ENCODE measurements at regions not wholly inside any gene's neighbourhood (a gene's known extent, or its start where the extent isn't known, plus 50 kb on each side); places are given as distances from the start of the nearest gene placed in this dataset.

DNA sequence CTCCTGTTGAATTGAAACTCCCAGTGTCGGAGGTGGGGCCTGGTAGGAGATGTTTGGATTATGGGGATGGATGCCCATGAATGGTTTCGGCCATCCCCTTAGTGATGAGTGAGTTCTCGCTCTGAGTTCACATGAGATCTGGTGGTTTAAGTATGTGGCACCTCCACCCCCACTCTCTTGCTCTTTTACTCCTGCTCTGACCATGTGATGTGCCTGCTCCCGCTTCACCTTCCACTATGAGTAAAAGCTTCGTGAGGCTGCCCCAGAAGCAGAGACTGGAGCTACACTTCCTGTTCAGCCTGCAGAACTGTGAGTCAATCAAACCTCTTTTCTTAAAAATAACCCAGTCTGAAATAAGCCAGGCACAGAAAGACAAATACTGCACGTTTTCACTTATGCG is 512.4 kb downstream of the HS3ST4 start:
- in situ Hi-C loops (cut with HindIII; ENCODE audit: low sequenced_read_pairs) = no loop called here
- TF ChIP-seq, protein P1, sequence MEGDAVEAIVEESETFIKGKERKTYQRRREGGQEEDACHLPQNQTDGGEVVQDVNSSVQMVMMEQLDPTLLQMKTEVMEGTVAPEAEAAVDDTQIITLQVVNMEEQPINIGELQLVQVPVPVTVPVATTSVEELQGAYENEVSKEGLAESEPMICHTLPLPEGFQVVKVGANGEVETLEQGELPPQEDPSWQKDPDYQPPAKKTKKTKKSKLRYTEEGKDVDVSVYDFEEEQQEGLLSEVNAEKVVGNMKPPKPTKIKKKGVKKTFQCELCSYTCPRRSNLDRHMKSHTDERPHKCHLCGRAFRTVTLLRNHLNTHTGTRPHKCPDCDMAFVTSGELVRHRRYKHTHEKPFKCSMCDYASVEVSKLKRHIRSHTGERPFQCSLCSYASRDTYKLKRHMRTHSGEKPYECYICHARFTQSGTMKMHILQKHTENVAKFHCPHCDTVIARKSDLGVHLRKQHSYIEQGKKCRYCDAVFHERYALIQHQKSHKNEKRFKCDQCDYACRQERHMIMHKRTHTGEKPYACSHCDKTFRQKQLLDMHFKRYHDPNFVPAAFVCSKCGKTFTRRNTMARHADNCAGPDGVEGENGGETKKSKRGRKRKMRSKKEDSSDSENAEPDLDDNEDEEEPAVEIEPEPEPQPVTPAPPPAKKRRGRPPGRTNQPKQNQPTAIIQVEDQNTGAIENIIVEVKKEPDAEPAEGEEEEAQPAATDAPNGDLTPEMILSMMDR (IDR thresholded peaks at IDR 0.05; ENCODE audit: low read depth, low read length) = no peak
- DNase-seq (ENCODE audit: low read depth, low spot score) = no peak
- no peak overlapping the region for H3K4me3 ChIP-seq (ENCODE audit: low read depth, low read length)

DNA sequence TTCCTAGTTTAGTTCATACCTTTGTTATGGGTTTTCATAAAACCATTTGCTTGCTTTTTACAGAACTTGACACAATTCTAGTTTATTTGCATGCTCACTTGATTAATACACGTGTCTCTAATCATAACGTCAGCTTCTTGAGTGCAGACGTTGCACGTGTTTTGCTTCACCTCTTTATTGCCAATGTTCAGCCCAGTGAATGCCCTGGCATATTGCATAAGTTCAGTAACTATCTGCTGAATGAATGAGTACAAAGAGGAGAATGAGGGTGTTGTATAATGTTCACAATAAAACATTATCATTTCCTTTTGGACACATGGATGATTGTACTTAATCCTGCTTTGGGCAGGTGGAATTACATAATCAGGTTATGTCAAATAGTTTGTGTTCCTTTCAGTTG is 519.8 kb downstream of the HS3ST4 start:
- DNase-seq (ENCODE audit: low read depth, low spot score) = no peak
- TF ChIP-seq, protein P1 (IDR thresholded peaks at IDR 0.05; ENCODE audit: low read depth, low read length) = no peak
- in situ Hi-C loops (cut with HindIII; ENCODE audit: low sequenced_read_pairs) = no loop called here
- no peak overlapping the region for H3K4me3 ChIP-seq (ENCODE audit: low read depth, low read length)

DNA sequence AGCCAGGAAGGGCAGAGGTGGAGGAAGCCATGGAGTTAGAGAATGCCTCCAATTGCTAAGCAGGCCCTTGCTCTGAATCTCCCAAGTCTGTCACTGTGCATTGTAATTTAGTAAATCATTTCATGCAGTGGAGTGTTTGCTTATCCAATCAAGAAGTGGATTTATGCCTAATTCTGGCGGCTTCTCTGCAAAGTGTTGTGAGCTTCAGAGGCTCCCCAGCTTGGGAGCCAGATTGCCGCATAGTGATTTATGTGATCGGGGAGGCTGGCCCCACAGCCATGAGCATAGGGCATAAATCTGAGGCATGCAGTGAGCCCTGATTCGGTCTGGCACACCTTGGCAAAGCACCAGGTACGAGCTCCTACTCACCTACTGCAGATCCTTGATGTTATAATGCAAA is 520.8 kb downstream of the HS3ST4 start:
- no peak overlapping the region for H3K4me3 ChIP-seq (ENCODE audit: low read depth, low read length)
- in situ Hi-C loops (cut with HindIII; ENCODE audit: low sequenced_read_pairs) = no loop called here
- TF ChIP-seq, protein P1 (IDR thresholded peaks at IDR 0.05; ENCODE audit: low read depth, low read length) = no peak
- DNase-seq (ENCODE audit: low read depth, low spot score) = no peak

GRCh38 chr16:26214581-26215174 is 522.9 kb downstream of the HS3ST4 start:
- in situ Hi-C loops (cut with HindIII; ENCODE audit: low sequenced_read_pairs) = no loop called here
- TF ChIP-seq, protein P1 (IDR thresholded peaks at IDR 0.05; ENCODE audit: low read depth, low read length) = no peak
- DNase-seq (ENCODE audit: low read depth, low spot score) = no peak
- H3K4me3 ChIP-seq (ENCODE audit: low read depth, low read length) = no peak overlapping the region

DNA sequence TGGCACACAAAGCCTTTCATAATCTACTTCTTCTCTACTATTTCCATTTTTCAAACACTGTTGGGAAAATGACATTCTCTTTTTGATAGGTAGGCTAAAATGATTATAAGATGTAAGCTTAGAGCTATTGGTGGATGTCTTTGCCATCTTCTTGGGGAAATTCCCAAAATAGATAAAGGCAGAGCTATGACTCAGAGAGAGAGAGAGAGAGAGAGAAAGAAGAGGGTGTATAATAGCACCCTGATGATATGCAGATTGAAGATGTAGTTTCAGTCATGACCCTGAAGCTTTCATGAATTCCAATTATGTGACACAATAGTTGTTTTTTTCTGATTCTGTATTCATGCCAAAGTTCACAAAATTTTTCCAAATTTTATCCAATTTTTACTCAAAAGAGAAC is 529.1 kb downstream of the HS3ST4 start:
- H3K4me3 ChIP-seq (ENCODE audit: low read depth, low read length) = no peak overlapping the region
- DNase-seq (ENCODE audit: low read depth, low spot score) = no peak
- in situ Hi-C loops (cut with HindIII; ENCODE audit: low sequenced_read_pairs) = no loop called here
- TF ChIP-seq, protein P1 (IDR thresholded peaks at IDR 0.05; ENCODE audit: low read depth, low read length) = no peak

GRCh38 chr16:26231647-26232046 is 539.9 kb downstream of the HS3ST4 start:
- in situ Hi-C loops (cut with HindIII; ENCODE audit: low sequenced_read_pairs) = no loop called here
- no peak for DNase-seq (ENCODE audit: low read depth, low spot score)
- TF ChIP-seq, protein P1 (IDR thresholded peaks at IDR 0.05; ENCODE audit: low read depth, low read length) = no peak
- no peak overlapping the region for H3K4me3 ChIP-seq (ENCODE audit: low read depth, low read length)

- in situ Hi-C loops (cut with HindIII; ENCODE audit: low sequenced_read_pairs) = no loop called here
- TF ChIP-seq, protein P1 (IDR thresholded peaks at IDR 0.05; ENCODE audit: low read depth, low read length) = no peak
- no peak for DNase-seq (ENCODE audit: low read depth, low spot score)
Observed at GRCh38 chr16:26240807-26241206, 549.0 kb downstream of the HS3ST4 start.

More at GRCh38 chr16:26240807-26241206, 549.0 kb downstream of the HS3ST4 start:
- no peak overlapping the region for H3K4me3 ChIP-seq (ENCODE audit: low read depth, low read length)

Data from astrocyte of the spinal cord (primary cell).